NCI-H2107 (cell line): ENCODE measurements at regions not wholly inside any gene's neighbourhood (a gene's known extent, or its start where the extent isn't known, plus 50 kb on each side); places are given as distances from the start of the nearest gene placed in this dataset.

Experiments used
- DNase-seq: peaks from one replicate; lab custom pipeline; 2025; lab: John Stamatoyannopoulos, UW

- no peak for DNase-seq
These were observed 62.7 kb downstream of the SIK1 start for GRCh38 chr21:43364261-43364510.

- DNase-seq = no peak
These were observed 63.2 kb downstream of the SIK1 start for GRCh38 chr21:43363506-43364260.

GRCh38 chr21:43362915-43363314 is 64.0 kb downstream of the SIK1 start:
- DNase-seq = no peak

- DNase-seq = no peak
These were observed 64.6 kb downstream of the SIK1 start for GRCh38 chr21:43362321-43362791.

GRCh38 chr21:43361493-43362296 is 65.2 kb downstream of the SIK1 start:
- no peak for DNase-seq

- DNase-seq = no peak
These were observed 65.8 kb downstream of the SIK1 start for GRCh38 chr21:43361127-43361492.

DNA sequence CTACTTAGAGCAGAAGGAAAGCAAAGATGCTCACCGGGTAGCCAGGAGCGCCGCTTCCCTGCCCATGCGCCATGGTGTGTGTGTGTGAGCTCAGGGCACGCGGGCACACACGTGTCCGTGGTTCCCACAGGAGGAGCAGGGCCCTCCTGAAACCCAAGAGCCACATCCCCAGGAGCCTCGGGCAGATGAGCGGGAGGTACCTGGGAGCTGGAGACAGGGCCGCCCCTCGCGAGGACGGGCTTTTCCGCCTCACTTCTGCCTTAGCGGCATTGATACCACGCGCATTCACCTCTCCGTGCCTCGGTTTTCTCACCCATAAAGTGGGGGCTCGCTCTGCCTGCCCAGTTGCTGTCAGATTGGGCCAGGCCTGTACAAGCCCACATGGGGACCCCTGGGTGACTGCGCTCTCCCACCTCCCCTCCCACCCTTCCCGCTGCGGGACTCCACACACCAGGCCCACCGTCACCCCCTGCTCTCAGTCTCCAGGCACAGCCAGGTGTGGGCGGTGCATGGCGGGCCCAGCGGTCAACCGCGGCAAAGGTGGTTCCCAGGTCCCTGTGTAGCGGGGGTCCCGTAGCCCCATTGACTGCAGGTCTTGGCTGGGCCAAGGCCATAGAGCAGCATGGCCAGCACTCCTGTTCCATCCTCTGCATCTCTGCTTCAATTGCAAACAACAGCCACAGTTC is 66.3 kb downstream of the SIK1 start:
- DNase-seq = no peak

- no peak for DNase-seq
These were observed 67.8 kb downstream of the SIK1 start for GRCh38 chr21:43358940-43359822.

DNA sequence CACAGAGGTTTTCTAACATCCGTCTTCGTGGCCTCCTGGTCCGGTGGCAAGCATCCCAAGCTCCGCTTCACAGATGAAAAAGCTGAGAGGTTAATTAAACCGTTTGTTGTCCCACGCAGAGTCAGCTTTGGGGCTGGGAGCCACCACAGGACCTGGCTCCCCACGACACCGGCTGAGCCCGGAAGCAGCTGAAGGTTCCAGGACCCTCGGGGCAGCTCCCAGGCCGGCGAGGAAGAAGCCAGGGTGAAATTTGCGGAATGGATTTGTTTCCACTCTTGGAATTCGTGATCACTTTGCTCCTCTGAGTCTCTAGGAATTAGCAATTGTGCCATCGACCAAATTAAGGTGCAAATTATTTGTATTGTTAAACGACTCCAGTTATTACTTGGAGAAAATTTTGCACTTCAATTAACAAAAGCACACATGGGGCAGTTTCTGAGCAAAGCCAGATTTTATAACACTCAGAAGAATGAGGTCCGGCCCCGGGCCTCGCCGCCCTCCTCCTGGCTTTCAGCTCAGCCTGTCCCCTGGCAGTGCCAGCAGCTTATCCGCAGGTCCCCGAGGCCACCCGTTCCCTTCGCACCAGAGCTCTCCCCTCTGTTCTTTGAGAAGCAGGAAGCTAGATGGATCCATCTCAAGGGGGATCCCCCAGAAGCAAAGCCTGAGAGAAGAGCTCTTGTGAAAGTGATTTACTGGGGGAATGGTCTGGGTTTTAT is 69.1 kb downstream of the SIK1 start:
- no peak for DNase-seq

GRCh38 chr21:43355925-43356289 is 71.0 kb downstream of the SIK1 start:
- DNase-seq = no peak

GRCh38 chr21:43355266-43355924 is 71.5 kb downstream of the SIK1 start:
- peak; percentile 38 for DNase-seq

- no peak for DNase-seq
These were observed 72.3 kb downstream of the SIK1 start for GRCh38 chr21:43354666-43355065.

- no peak for DNase-seq
These were observed 72.9 kb downstream of the SIK1 start for GRCh38 chr21:43354026-43354420.

DNA sequence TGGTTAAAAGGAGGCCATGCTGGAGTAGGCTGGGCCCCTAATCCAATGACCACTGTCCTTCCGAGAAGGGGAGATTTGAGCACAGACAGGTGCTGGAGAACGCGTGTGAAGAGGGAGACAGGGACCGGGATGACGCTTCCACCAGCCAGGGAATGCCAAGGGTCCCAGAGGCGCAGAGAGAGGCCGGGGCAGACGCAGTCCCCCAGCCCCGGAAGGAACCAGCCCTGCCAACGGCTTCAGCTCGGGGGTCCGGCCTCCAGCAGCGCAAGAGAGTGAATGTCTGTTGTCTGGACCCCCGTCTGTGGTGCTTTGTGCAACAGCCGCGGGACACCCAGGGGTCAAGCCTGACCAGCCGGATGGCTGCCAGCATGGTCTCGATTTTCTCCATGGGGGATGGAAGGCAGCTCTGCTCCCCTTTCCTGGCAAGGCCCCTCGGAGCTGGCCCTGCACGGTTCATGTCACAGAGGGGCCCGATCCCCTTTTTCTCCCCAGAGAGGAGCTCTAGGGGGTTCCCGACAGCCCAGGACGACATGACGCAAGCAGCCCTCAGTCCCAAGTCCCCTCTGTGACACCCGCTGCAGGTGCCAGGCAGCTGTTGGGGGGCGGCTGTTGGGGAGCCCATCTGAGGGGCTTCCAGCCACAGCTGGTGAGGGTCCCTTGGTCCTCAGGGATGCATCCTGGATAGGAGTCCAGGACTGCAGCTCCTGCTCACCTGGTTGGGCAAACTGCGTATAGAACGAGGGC is 73.5 kb downstream of the SIK1 start:
- no peak for DNase-seq

- no peak for DNase-seq
These were observed 74.2 kb downstream of the SIK1 start for GRCh38 chr21:43352568-43353281.

DNA sequence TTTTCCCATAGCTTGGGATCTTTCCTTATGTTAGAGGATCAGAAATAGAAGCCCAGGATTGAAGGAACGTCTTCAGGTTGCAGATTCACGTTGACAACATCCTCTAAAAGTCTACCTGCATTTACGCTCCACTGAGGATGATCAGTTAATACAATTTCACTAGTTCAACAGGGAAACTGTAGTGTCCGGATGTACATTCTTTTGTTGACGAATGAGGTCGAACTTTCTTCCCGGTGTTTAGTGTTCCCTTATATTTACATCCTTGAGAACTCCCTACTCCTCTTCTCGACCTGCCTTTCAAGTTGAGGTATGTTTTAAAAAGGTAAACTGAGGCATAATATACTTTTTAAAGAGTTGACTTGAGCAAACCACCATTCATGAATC is 74.8 kb downstream of the SIK1 start:
- DNase-seq = no peak

DNA sequence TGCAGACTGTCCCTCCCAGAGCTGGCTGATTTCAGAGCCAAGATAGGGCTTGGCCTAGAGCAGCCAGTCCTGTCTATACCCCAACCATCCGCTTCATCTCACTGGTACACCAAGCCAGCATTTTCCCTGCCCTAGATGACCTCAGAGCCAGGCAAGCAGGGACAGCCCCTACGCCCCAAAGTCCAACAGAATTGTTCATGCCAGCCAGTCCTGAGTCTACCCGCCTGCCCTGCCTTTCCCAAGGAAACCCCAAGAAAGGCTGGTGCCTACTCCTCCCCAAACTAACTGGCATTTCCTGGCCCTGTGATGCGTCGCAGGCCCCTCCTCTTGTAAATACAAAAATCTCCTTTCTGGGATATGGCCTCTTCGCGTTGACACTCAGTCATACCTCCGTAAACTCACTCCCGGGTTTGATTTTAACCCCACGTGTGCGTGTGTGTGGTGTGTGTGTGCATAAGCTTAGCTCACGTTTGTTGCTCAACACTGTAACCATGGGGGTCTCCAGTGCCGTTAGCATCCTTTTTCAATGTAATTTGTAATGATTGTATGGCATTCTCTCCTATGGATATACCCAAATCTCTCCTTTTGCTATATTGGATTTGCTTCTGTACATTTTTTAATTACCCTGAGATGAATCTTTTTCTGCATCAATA is 75.3 kb downstream of the SIK1 start:
- no peak for DNase-seq

DNA sequence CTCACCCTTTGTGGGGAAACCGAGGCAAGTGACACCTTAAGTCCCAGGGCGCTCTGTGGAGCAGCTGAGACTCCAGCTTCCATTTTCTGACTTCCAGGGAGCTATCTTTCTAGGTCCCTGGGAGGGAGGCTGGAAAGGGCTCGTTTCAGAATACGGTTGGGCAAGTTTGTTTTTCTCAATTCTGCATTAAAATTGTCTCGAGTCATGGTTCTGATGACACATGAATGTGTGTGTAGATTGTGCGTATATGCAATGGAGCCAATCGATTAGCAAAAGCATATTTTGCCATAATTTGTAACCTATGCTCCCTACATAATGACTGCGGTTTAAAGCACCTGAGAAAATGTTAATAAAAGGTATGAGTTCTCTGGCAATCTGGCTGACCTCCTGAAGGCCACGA is 77.3 kb downstream of the SIK1 start:
- DNase-seq = no peak

- DNase-seq = no peak
These were observed 78.1 kb downstream of the SIK1 start for GRCh38 chr21:43348801-43349261.
